ENCODE measurements at regions not wholly inside any gene's neighbourhood (a gene's known extent, or its start where the extent isn't known, plus 50 kb on each side); places are given as distances from the start of the nearest gene placed in this dataset.
"Not testable (repeated sequence)": the region's sequence is repeated elsewhere in the genome, so short reads cannot be mapped to it uniquely, and the experiment has no call there.

- Histone ChIP-seq H3K4me3 (no peak overlapping the region), H3K9me3 (no peaks in the 10 kb centered on the region), H3K36me3 (no peaks in the 10 kb centered on the region), H3K4me1 (no peaks in the 10 kb centered on the region), H3K27me3 (no peaks in the 10 kb centered on the region), H3K27ac (no peak overlapping the region)
- DNase-seq (ENCODE audit: low spot score): no peak
- TF ChIP-seq CTCF (IDR thresholded peaks at IDR 0.05): no peak
These were observed 139.1 kb downstream of the DUSP10 start for GRCh38 chr1:221602830-221603229.

GRCh38 chr1:221604390-221604789 lies 137.5 kb downstream of the DUSP10 start:
- not testable (repeated sequence) for H3K9me3 ChIP-seq; DNase-seq (ENCODE audit: low spot score); H3K36me3 ChIP-seq; H3K4me1 ChIP-seq; H3K27ac ChIP-seq; H3K4me3 ChIP-seq; H3K27me3 ChIP-seq

- DNase-seq (ENCODE audit: low spot score): no peak
- no peak for TF ChIP-seq CTCF (IDR thresholded peaks at IDR 0.05)
- Histone ChIP-seq H3K27ac (no peak overlapping the region), H3K27me3 (no peaks in the 10 kb centered on the region), H3K4me3 (no peak overlapping the region), H3K4me1 (no peaks in the 10 kb centered on the region), H3K9me3 (no peaks in the 10 kb centered on the region), H3K36me3 (no peaks in the 10 kb centered on the region)
These were observed 136.9 kb downstream of the DUSP10 start for GRCh38 chr1:221604948-221605347.

- TF ChIP-seq CTCF (IDR thresholded peaks at IDR 0.05): no peak
- H3K27me3 ChIP-seq: no peaks in the 10 kb centered on the region
- DNase-seq (ENCODE audit: low spot score): no peak
- no peaks in the 10 kb centered on the region for H3K4me1 ChIP-seq
- H3K36me3 ChIP-seq: no peaks in the 10 kb centered on the region
- no peak overlapping the region for H3K27ac ChIP-seq
- H3K9me3 ChIP-seq: no peaks in the 10 kb centered on the region
- no peak overlapping the region for H3K4me3 ChIP-seq
These were observed 136.3 kb downstream of the DUSP10 start for GRCh38 chr1:221605569-221605968.

- no peak for DNase-seq (ENCODE audit: low spot score)
- no peak for TF ChIP-seq CTCF (IDR thresholded peaks at IDR 0.05)
- no peak overlapping the region for H3K4me3 ChIP-seq
These were observed 135.6 kb downstream of the DUSP10 start for GRCh38 chr1:221606256-221606655.

GRCh38 chr1:221608835-221609320 lies 133.0 kb downstream of the DUSP10 start:
- no peak overlapping the region for H3K4me3 ChIP-seq
- no peak for TF ChIP-seq CTCF (IDR thresholded peaks at IDR 0.05)
- no peak overlapping the region for H3K27ac ChIP-seq
- no peaks in the 10 kb centered on the region for H3K27me3 ChIP-seq
- H3K36me3 ChIP-seq: no peaks in the 10 kb centered on the region
- H3K9me3 ChIP-seq: no peaks in the 10 kb centered on the region
- peaks cover 0 to 10% of the 10 kb centered on the region in 2 donors for H3K4me1 ChIP-seq
- DNase-seq (ENCODE audit: low spot score): no peak

More at GRCh38 chr1:221606256-221606655, 135.6 kb downstream of the DUSP10 start:
- Histone ChIP-seq H3K9me3 (no peaks in the 10 kb centered on the region), H3K36me3 (no peaks in the 10 kb centered on the region), H3K4me1 (no peaks in the 10 kb centered on the region), H3K27me3 (no peaks in the 10 kb centered on the region), H3K27ac (no peak overlapping the region)
